IMR-90 (cell line): ENCODE measurements at regions not wholly inside any gene's neighbourhood (a gene's known extent, or its start where the extent isn't known, plus 50 kb on each side); places are given as distances from the start of the nearest gene placed in this dataset.

Source experiments
- CEBPB ChIP-seq: IDR thresholded peaks from 2 replicates; pipeline ENCODE4 v1.6.1; 2012; ENCODE audit warnings: low read depth, low read length, improper control_type of control experiment
- CTCF ChIP-seq: conservative IDR thresholded peaks from 2 replicates; pipeline ENCODE4 v1.5.1; 2012; ENCODE audit warnings: mild to moderate bottlenecking, low read depth, low read length, improper control_type of control experiment
- MAFK ChIP-seq: IDR thresholded peaks from 2 replicates; pipeline ENCODE4 v1.6.1; 2012; ENCODE audit warnings: low read depth, low read length, improper control_type of control experiment
- MXI1 ChIP-seq: IDR thresholded peaks from 2 replicates; pipeline ENCODE4 v1.6.1; 2012; ENCODE audit warnings: low read depth, mild to moderate bottlenecking, low read length, moderate library complexity, borderline replicate concordance
- POLR2A ChIP-seq: IDR thresholded peaks from 2 replicates; pipeline ENCODE4 v1.6.1; 2012; ENCODE audit warnings: mild to moderate bottlenecking, low read depth, low read length
- SMC3 ChIP-seq: fragments of 150-350 bp; IDR thresholded peaks from 2 replicates; pipeline ENCODE4 v1.6.1; 2016; ENCODE audit warnings: low read depth, mild to moderate bottlenecking, antibody characterized with exemption, low read length, moderate library complexity
- USF2 ChIP-seq: fragments of 150-350 bp; IDR thresholded peaks from 2 replicates; pipeline ENCODE4 v1.6.1; 2017; ENCODE audit warnings: mild to moderate bottlenecking, antibody characterized with exemption, low read length, low read depth

- no peak for TF ChIP-seq POLR2A
- TF ChIP-seq CTCF: no peak
- TF ChIP-seq MAFK: no peak
- TF ChIP-seq USF2: no peak
- TF ChIP-seq SMC3: no peak
- TF ChIP-seq MXI1: no peak
- TF ChIP-seq CEBPB: no peak
These were observed 717.8 kb upstream of the HS3ST5 start for GRCh38 chr6:115060581-115060980.
